LNCAP (cell line): ENCODE measurements at regions not wholly inside any gene's neighbourhood (a gene's known extent, or its start where the extent isn't known, plus 50 kb on each side); places are given as distances from the start of the nearest gene placed in this dataset.

Source experiments
- TF ChIP-seq, protein P1 (sequence below): fragments of 450-650 bp; IDR thresholded peaks from 2 replicates; pipeline ENCODE4 v1.5.1; 2017; ENCODE audit warnings: mild to moderate bottlenecking

DNA sequence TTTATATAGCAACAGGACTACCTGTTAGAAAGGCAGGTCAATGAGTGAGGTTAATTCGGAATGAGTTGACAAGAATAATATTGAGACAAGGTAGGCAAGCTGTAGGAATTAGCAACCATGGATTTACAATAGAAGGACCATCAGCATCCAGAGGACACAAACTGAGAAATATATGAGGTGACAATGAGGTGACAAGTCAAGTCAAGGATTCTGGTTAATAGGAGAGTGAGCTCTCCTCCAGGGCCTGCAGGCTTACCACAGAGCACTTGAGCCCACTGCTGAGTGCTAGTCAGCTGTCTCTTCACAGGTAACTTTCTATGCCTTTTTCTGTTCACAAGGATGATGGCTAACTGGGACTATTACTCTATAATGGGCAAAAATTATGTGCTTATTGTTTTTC, 227.2 kb downstream of the MRPS30 start:
- TF ChIP-seq, protein P1, sequence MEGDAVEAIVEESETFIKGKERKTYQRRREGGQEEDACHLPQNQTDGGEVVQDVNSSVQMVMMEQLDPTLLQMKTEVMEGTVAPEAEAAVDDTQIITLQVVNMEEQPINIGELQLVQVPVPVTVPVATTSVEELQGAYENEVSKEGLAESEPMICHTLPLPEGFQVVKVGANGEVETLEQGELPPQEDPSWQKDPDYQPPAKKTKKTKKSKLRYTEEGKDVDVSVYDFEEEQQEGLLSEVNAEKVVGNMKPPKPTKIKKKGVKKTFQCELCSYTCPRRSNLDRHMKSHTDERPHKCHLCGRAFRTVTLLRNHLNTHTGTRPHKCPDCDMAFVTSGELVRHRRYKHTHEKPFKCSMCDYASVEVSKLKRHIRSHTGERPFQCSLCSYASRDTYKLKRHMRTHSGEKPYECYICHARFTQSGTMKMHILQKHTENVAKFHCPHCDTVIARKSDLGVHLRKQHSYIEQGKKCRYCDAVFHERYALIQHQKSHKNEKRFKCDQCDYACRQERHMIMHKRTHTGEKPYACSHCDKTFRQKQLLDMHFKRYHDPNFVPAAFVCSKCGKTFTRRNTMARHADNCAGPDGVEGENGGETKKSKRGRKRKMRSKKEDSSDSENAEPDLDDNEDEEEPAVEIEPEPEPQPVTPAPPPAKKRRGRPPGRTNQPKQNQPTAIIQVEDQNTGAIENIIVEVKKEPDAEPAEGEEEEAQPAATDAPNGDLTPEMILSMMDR, result no peak

DNA sequence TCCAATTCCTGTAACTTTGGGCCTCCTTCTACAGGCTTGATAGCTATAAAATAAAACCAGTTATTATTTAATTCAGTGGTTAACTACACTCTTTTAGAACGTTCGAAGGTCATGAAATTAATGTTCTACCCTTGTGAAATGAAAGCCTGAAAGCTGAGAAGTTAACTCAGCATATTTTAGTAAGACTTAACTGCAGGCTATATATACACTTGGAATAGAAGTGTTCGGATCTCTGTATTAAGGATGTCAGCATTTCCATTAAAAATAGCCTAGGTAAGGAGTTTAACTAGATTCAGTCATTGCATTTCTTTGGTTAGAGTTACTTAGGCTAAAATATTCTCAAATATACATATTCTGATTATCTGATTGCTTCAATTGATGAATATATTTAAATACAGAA, 229.2 kb downstream of the MRPS30 start:
- TF ChIP-seq, protein P1, result no peak

DNA sequence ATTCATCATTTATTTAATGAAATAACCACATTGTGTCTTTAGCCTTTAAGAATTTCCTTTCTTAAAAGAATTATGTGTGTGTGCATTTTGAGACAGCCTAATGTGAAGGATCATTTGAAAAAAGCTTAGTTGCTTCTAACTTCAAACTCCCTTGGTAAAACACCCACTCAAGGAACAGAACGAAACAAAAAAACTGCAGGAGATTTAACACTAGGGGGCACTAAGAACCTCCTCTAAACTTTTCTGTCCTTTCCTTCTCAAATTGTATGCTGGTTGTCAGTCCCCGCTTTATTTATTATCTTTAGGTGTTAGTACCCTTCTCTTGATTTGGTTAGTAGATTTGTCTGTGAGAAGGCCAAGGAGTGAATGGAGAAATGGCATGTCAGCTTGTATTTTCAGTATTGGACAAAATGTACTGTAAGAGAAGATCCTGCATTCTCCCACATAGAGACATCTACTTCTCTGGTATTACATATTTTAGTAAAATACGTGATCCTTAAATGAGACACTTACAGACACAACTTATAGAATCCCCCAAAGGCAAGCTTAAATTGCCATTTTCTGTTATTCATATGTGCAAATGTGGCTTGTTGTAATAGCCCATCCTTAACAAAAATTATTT, 229.7 kb downstream of the MRPS30 start:
- TF ChIP-seq, protein P1, result peak; percentile 67

DNA sequence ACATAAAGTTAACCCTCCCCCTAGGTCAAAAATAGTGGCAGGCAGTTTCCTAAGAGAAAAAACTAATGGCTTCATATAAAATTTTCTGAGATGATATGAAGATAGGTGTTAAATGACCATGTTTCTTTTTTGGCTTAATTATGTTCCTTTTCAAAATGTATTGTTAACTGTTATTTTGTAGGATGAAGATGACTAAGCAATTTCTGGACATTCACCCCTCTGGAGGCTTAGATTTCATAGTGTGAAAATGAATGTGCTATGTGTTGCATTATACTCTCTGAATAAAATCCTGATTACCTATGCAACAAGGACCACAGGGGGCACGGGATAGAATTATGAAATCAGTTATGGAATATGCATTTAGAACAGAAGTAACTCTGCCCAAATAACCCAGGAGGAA, 233.5 kb downstream of the MRPS30 start:
- TF ChIP-seq, protein P1, result no peak

DNA sequence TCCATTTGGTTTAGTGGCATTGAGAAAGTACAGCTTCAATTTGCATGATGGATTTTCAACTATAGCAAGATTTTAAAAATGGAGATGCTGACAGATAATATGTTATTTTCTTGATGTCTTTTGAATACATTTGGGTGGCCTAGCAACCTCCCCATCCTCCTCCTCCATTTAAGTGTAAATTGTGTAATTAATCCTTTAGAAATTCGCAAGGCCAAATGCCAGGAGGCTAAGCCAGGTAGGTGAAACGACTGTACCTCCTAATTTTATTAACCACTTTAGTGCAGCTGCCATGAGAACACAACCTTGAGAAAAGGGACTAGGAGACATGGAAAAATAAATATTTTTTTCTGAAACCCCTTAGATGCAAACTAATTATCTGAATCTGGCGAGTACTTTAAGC, 248.8 kb downstream of the MRPS30 start:
- TF ChIP-seq, protein P1, result no peak

DNA sequence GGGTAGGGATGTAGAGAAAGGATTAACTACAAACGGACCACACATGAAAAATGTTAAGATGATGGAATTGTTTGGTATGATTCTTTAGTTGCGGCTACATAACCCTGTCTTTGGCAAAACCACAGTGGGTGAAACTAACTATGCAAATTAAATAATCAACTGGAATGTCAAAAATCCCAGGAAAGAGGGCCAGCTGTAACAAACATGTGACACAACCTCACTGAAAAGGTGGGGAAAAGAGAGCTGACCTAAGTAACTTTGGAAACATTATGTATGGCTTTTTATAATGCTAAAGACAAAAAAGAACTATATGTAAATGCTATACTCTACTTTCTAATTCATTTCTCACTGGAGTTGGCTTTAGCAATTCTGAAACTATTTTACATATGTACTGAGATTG, 252.0 kb downstream of the MRPS30 start:
- TF ChIP-seq, protein P1, result no peak

DNA sequence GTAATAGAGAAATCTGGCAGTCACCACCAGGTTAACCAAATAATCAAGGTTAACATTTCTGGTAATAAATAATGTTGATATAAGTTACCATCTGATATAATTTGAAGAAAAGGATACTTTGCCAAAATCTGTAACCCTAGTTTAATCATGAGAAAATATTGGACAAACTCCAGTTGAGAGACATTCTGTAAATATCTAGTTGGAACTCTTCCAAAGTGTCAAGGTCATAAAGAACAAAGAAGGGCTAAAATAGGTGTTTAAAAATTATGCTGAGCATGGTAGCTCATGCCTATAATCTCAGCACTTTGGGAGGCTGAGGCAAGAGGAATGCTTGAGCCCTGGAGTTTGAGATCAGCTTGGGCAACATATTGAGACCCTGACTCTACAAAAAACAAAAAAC, 253.3 kb downstream of the MRPS30 start:
- TF ChIP-seq, protein P1, result no peak

DNA sequence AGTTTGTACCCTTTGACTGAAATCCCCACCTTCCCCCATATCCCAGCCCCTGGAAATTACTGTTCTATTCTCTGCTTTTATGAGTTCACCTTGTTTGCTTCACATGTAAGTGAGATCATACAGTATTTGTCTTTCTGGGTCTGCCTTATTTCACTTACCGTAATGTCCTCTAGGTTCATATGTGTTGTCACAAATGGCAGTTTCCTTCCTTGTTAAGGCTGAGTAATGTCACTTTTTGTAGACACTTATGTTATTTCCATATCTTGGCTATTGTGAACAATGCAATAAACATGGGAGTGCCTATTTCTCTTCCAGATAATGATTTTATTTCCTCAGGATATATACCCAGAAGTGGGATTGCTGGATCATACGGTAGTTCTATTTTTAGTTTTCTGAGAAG, 272.3 kb downstream of the MRPS30 start:
- TF ChIP-seq, protein P1, result no peak
